HG02973 (cell line): ENCODE measurements at regions not wholly inside any gene's neighbourhood (a gene's known extent, or its start where the extent isn't known, plus 50 kb on each side); places are given as distances from the start of the nearest gene placed in this dataset.
"Not testable (repeated sequence)": the region's sequence is repeated elsewhere in the genome, so short reads cannot be mapped to it uniquely, and the experiment has no call there.

Experiments used
- ATAC-seq: cut with Tn5 transposase; IDR thresholded peaks from one replicate; pipeline ENCODE4 v1.9.1; 2021; ENCODE audit warnings: moderate library complexity; ENCODE audit not compliant: unreplicated experiment

DNA sequence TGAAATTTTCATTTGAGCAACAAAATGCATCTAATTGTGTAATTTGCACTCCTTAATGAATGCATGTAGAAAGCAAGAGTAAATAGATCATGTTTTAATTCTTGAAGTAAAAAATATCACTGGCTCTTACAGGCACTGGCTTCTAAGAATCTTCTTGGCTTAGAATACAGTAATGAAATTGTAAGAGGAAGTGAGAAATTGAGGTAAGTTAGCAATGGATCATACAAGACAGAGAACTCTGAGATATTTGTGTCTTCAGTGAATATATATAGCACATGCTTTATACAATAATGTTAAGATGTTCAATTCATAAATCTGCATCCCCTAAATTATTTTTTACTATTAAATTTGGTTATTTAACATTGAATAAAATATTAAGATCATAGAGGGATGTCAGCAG, 465.0 kb downstream of the CNTN3 start:
- ATAC-seq: no peak

DNA sequence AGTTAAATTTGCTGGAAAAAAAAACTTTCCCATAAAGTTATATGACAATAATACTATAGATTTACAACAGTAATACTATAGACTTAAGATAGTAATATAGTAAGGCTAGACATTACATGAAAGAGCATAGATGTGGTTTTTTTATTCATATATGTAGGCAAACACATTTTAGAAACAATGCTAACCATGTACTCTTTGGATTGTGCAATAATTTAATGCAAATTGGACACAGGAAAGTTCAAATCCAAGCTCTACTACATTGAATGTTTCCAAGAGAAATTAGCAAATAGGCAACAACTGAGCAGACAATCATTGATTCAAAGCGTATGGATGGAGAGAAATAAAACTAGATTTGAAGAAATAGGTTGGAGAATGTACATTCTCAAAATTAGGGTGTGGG, 469.2 kb downstream of the CNTN3 start:
- no peak for ATAC-seq

DNA sequence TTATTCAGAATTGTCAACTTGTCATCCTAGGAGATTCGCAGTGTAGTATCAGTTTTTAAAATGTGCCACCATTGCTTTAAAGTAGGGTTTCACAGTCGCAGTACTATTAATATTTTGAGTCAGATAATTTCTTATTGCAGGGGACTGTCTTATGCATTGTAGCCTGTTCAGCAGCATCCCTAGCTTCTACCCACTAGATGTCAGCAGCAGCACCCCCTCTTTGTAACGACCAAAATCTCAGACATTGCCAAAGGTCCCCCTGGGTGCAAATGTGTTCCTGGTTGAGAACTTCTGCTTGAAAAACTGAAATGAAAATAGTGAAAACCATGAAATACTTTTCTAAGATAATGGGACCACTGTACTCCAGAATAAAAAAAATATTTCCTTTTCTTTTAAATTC, 474.8 kb downstream of the CNTN3 start:
- no peak for ATAC-seq

- no peak for ATAC-seq
Observed at GRCh38 chr3:74137790-74138189, 476.7 kb downstream of the CNTN3 start.

GRCh38 chr3:74135808-74136207, 478.7 kb downstream of the CNTN3 start:
- no peak for ATAC-seq

DNA sequence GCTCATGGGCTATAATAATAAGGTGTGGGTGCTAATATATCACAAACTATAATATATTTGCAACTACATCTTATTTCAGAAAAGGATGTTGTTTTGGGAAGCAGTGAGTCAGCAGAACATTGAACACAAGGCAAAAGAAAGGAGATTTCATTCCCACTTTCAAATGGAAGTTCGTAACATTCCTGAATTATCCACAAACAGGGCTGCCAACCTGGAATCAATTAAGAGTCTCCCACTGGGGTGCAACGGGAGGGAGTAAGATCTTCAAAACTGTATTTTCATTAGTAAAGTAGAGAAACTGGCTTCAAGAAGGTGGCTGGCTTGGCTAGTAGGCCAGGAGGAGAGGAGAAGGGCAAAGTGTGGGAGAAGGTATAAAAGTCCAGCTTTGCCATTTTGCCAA, 479.6 kb downstream of the CNTN3 start:
- ATAC-seq: no peak

DNA sequence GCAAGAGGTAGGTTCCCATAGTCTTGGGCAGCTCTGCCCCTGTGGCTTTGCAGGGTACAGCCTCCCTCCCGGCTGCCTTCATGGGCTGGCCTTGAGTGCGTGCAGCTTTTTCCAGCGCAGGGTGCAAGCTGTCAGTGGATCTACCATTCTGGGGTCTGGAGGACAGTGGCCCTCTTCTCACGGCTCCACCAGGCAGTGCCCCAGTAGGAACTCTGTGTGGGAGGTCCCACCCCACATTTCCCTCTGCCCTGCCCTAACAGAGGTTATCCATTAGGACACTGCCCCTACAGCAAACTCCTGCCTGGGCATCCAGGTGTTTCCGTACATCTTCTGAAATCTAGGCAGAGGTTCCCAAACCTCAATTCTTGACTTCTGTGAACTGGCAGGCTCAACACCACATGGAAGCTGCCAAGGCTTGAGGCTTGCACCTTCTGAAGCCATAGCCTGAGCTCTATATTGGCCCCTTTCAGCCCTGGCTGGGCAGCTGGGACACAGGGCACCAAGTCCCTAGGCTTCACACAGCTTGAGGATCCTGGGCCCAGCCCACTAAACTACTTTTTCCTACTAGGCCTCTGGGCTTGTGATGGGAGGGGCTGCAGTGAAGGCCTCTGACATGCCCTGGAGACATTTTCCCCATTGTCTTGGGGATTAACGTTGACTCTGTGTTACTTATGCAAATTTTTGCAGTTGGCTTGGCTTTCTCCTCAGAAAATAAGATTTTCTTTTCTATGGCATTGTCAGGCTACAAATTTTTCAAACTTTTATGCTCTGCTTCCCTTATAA, 482.7 kb downstream of the CNTN3 start:
- not testable (repeated sequence) for ATAC-seq

DNA sequence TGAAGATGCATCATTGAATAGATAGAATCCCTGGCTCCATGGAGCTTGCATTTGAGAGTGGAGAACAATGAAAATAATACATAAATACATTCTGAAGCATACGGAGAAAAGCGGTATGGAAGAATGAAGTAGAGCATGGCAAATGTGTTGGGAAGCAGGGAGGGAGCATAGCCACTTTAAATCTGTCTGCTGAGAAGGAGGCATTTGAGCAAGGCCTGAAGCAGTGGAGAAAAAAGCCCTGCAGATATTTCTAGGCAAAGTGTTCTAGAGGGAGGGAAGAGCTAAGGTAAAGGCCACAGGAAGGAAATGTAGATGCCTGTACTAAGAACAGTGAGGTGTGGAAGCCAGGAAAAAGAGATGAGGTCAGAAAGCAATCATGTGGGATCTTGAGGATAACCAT, 484.8 kb downstream of the CNTN3 start:
- no peak for ATAC-seq

- no peak for ATAC-seq
Observed at GRCh38 chr3:74129056-74129455, 485.4 kb downstream of the CNTN3 start.

- no peak for ATAC-seq
Observed at GRCh38 chr3:74127256-74127655, 487.2 kb downstream of the CNTN3 start.

- no peak for ATAC-seq
Observed at GRCh38 chr3:74124782-74125181, 489.7 kb downstream of the CNTN3 start.

GRCh38 chr3:74122281-74122680, 492.2 kb downstream of the CNTN3 start:
- ATAC-seq: no peak

DNA sequence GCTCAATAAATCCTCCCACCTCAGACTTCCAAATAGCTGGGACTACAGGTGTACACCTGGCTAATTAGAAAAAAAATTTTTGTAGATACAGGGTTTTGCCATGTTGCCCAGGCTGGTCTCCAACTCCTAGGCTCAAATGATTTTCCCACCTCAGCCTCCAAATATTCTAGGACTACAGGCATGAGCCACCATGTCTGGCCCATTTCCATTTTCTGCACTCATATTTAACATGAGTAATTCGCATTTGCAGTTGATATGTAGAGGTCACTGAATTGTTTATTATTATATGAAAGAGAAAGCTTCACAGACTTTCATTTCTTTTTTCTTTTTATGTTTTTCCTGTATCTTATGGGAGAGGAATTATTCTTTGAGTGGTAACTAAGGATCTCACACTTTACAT, 492.7 kb downstream of the CNTN3 start:
- ATAC-seq: no peak

DNA sequence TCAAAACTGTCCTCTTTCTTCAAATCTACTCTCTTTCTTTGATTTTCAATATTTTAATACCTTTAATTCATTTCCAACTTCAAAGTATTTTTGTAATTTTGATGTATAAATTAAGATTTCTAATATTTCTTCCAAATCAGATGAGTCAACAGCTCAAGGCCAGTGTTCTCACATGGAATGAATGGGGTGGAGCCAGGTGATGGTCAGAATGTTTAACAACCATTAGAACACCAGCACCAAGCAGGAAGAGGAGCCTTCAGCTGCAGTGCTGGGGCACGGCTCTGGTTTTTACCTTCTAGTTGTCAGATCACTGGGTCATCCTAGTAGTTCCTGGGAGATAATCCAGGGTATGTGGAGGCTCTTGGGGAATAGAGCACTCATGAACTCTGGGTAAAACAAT, 494.5 kb upstream of the PDZRN3 start:
- no peak for ATAC-seq

DNA sequence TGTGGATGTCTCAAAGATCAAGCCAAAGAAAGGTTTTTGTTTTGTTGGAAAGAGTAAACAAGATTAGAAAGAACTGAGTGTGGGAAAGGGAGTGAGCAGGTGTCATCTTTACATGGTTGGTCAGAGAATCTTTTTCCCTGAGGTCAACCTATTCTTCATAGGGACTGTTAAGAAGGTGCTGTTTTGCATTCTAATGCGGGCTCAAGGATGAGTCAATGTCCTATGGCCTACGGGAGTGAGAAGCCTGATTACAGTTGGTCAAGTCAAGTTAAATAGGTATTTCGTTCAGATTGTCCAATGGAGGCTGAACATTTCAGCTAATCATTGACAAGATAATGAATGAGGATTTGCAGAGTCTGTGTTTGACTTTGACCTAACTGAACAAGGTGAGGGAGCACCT, 491.2 kb upstream of the PDZRN3 start:
- no peak for ATAC-seq

DNA sequence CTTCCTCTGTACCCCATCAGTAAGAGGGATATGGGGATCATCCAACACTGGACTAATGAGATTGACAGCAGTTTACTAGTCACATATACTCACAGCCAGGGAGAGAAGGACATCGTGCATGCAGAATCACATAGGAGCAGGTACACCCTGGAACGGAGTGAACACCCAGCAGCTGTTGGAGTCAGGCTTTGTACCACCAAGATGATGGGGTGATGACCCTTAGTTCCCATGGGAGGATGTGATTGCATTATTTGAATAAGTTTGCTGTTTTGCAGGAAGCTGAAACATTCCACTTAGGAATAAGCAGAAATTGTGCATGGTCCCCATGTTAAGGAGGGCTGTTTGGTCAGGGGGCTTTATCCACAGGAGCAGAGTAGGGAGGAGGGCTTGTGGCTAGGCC, 482.7 kb upstream of the PDZRN3 start:
- ATAC-seq: no peak

- no peak for ATAC-seq
Observed at GRCh38 chr3:74106925-74107324, 482.2 kb upstream of the PDZRN3 start.

GRCh38 chr3:74091204-74091603, 466.5 kb upstream of the PDZRN3 start:
- no peak for ATAC-seq

DNA sequence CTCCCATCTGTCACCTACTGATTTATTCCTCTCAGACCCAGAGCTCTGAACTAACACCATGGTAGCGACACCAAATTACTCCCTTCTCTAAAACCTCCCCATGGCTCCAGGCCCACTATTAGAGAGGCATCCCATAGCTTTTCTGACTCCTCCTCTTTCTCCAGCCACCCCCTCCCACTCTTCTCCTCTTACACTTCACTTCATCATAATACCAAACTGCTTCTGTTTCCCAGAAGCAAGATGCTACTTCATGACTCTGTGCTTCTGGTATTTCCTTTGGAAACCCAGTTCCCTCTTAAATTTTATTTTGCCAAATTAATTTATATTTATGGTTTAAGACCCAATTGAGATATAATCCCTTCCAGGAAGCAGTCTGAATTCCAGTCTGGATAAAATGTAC, 465.1 kb upstream of the PDZRN3 start:
- ATAC-seq: no peak

GRCh38 chr3:74080056-74080461, 455.3 kb upstream of the PDZRN3 start:
- ATAC-seq: no peak

- no peak for ATAC-seq
Observed at GRCh38 chr3:74075241-74075640, 450.5 kb upstream of the PDZRN3 start.

DNA sequence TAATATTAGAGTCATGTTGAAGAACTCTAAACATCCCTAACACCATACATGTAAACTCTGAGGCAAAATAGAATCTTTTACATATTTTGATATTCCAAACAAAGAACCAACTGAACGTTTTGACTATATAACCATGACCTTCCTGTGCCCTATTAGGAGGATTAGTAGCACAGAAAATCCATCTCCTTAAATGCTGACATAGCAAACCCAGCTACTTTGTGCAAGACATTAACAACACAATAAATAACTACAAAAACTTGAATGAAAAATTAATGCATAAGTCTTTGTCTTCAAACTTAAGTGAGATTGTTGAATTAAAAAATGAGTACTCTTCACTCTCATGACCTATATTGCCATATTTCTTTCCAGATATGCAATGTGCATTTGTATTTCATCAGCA, 450.0 kb upstream of the PDZRN3 start:
- no peak for ATAC-seq

GRCh38 chr3:74067296-74067695, 442.6 kb upstream of the PDZRN3 start:
- ATAC-seq: no peak
